ENCODE measurements at regions not wholly inside any gene's neighbourhood (a gene's known extent, or its start where the extent isn't known, plus 50 kb on each side); places are given as distances from the start of the nearest gene placed in this dataset.

- H3K4me1 Mint-ChIP-seq (ENCODE audit: low read depth) = no peaks in the 10 kb centered on the region
- H3K9me3 Mint-ChIP-seq = no peaks in the 10 kb centered on the region
- H3K4me3 Mint-ChIP-seq = no peak overlapping the region
- no peaks in the 10 kb centered on the region for H3K36me3 Mint-ChIP-seq
- peaks cover 14% of the 10 kb centered on the region for H3K27me3 Mint-ChIP-seq
- intact Hi-C loops (cut with micrococcal nuclease) = no loop called here
- DNase-seq = no peak
- H3K27ac Mint-ChIP-seq = no peak overlapping the region
- CTCF ChIA-PET = no interaction called here
- POLR2A ChIA-PET = no interaction called here
Measured at GRCh38 chr6:134689177-134689576, 260.7 kb downstream of the ALDH8A1 start.

- Mint-ChIP-seq H3K4me3 (no peak overlapping the region), H3K4me1 (ENCODE audit: low read depth) (no peaks in the 10 kb centered on the region), H3K36me3 (no peaks in the 10 kb centered on the region), H3K27me3 (peaks cover 7% of the 10 kb centered on the region), H3K9me3 (no peaks in the 10 kb centered on the region), H3K27ac (no peak overlapping the region)
- CTCF ChIA-PET = no interaction called here
- intact Hi-C loops (cut with micrococcal nuclease) = no loop called here
- no peak for DNase-seq
- POLR2A ChIA-PET = no interaction called here
Measured at GRCh38 chr6:134686071-134686470, 263.8 kb downstream of the ALDH8A1 start.

GRCh38 chr6:134684423-134684795 is 265.5 kb downstream of the ALDH8A1 start:
- no peak overlapping the region for H3K27ac Mint-ChIP-seq
- intact Hi-C loops (cut with micrococcal nuclease) = no loop called here
- no peaks in the 10 kb centered on the region for H3K9me3 Mint-ChIP-seq
- no peaks in the 10 kb centered on the region for H3K27me3 Mint-ChIP-seq
- POLR2A ChIA-PET = no interaction called here
- CTCF ChIA-PET = no interaction called here
- no peak overlapping the region for H3K4me3 Mint-ChIP-seq
- DNase-seq = no peak
- H3K36me3 Mint-ChIP-seq = no peaks in the 10 kb centered on the region
- no peaks in the 10 kb centered on the region for H3K4me1 Mint-ChIP-seq (ENCODE audit: low read depth)

GRCh38 chr6:134683783-134684422 is 266.0 kb downstream of the ALDH8A1 start:
- no peaks in the 10 kb centered on the region for H3K36me3 Mint-ChIP-seq
- no peak overlapping the region for H3K27ac Mint-ChIP-seq
- no peaks in the 10 kb centered on the region for H3K4me1 Mint-ChIP-seq (ENCODE audit: low read depth)
- ChIA-PET CTCF (interaction anchor here (1.1 kb wide), 1 partner anchor 199 kb away, joined by 3 read pairs; no protein-coding TSS in a partner anchor), POLR2A (no interaction called here)
- no peak for DNase-seq
- no peaks in the 10 kb centered on the region for H3K27me3 Mint-ChIP-seq
- intact Hi-C loops (cut with micrococcal nuclease) = no loop called here
- H3K9me3 Mint-ChIP-seq = no peaks in the 10 kb centered on the region
- no peak overlapping the region for H3K4me3 Mint-ChIP-seq

- DNase-seq = no peak
- no peak overlapping the region for H3K27ac Mint-ChIP-seq
- no peaks in the 10 kb centered on the region for H3K36me3 Mint-ChIP-seq
- POLR2A ChIA-PET = no interaction called here
- intact Hi-C loops (cut with micrococcal nuclease) = no loop called here
- H3K4me1 Mint-ChIP-seq (ENCODE audit: low read depth) = no peaks in the 10 kb centered on the region
- no peak overlapping the region for H3K4me3 Mint-ChIP-seq
- H3K27me3 Mint-ChIP-seq = no peaks in the 10 kb centered on the region
- no peaks in the 10 kb centered on the region for H3K9me3 Mint-ChIP-seq
- CTCF ChIA-PET = no interaction called here
Measured at GRCh38 chr6:134680433-134680832, 269.5 kb downstream of the ALDH8A1 start.

- ChIA-PET CTCF (no interaction called here), POLR2A (no interaction called here)
- no peaks in the 10 kb centered on the region for H3K27me3 Mint-ChIP-seq
- H3K9me3 Mint-ChIP-seq = no peaks in the 10 kb centered on the region
- intact Hi-C loops (cut with micrococcal nuclease) = no loop called here
- no peak overlapping the region for H3K4me3 Mint-ChIP-seq
- no peaks in the 10 kb centered on the region for H3K4me1 Mint-ChIP-seq (ENCODE audit: low read depth)
- H3K36me3 Mint-ChIP-seq = no peaks in the 10 kb centered on the region
- no peak overlapping the region for H3K27ac Mint-ChIP-seq
- no peak for DNase-seq
Measured at GRCh38 chr6:134680021-134680420, 269.9 kb downstream of the ALDH8A1 start.

GRCh38 chr6:134678436-134678889 is 271.4 kb downstream of the ALDH8A1 start:
- no peaks in the 10 kb centered on the region for H3K27me3 Mint-ChIP-seq
- H3K4me3 Mint-ChIP-seq = no peak overlapping the region
- ChIA-PET POLR2A (no interaction called here), CTCF (no interaction called here)
- intact Hi-C loops (cut with micrococcal nuclease) = no loop called here
- H3K36me3 Mint-ChIP-seq = no peaks in the 10 kb centered on the region
- no peaks in the 10 kb centered on the region for H3K4me1 Mint-ChIP-seq (ENCODE audit: low read depth)
- H3K9me3 Mint-ChIP-seq = no peaks in the 10 kb centered on the region
- DNase-seq = no peak
- no peak overlapping the region for H3K27ac Mint-ChIP-seq

GRCh38 chr6:134676307-134677281 is 273.3 kb downstream of the ALDH8A1 start:
- no peak overlapping the region for H3K27ac Mint-ChIP-seq
- DNase-seq = no peak
- H3K9me3 Mint-ChIP-seq = no peaks in the 10 kb centered on the region
- H3K27me3 Mint-ChIP-seq = no peaks in the 10 kb centered on the region
- CTCF ChIA-PET = no interaction called here
- peaks cover 3% of the 10 kb centered on the region for H3K4me1 Mint-ChIP-seq (ENCODE audit: low read depth)
- no peaks in the 10 kb centered on the region for H3K36me3 Mint-ChIP-seq
- POLR2A ChIA-PET = no interaction called here
- intact Hi-C loops (cut with micrococcal nuclease) = no loop called here
- H3K4me3 Mint-ChIP-seq = no peak overlapping the region

- Mint-ChIP-seq H3K9me3 (no peaks in the 10 kb centered on the region), H3K27ac (no peak overlapping the region), H3K4me1 (ENCODE audit: low read depth) (peaks cover 3% of the 10 kb centered on the region), H3K27me3 (no peaks in the 10 kb centered on the region), H3K4me3 (no peak overlapping the region), H3K36me3 (no peaks in the 10 kb centered on the region)
- ChIA-PET CTCF (no interaction called here), POLR2A (no interaction called here)
- intact Hi-C loops (cut with micrococcal nuclease) = no loop called here
- DNase-seq = no peak
Measured at GRCh38 chr6:134675110-134676054, 274.5 kb downstream of the ALDH8A1 start.

- Mint-ChIP-seq H3K36me3 (no peaks in the 10 kb centered on the region), H3K27me3 (no peaks in the 10 kb centered on the region), H3K9me3 (no peaks in the 10 kb centered on the region), H3K4me3 (no peak overlapping the region), H3K27ac (no peak overlapping the region), H3K4me1 (ENCODE audit: low read depth) (peaks cover 3% of the 10 kb centered on the region)
- ChIA-PET POLR2A (no interaction called here), CTCF (no interaction called here)
- DNase-seq = no peak
- intact Hi-C loops (cut with micrococcal nuclease) = no loop called here
Measured at GRCh38 chr6:134674562-134674961, 275.3 kb downstream of the ALDH8A1 start.

- Mint-ChIP-seq H3K4me1 (ENCODE audit: low read depth) (peaks cover 3% of the 10 kb centered on the region), H3K27ac (no peak overlapping the region), H3K4me3 (no peak overlapping the region), H3K9me3 (no peaks in the 10 kb centered on the region), H3K27me3 (no peaks in the 10 kb centered on the region), H3K36me3 (no peaks in the 10 kb centered on the region)
- intact Hi-C loops (cut with micrococcal nuclease) = no loop called here
- POLR2A ChIA-PET = no interaction called here
- no peak for DNase-seq
- CTCF ChIA-PET = interaction anchor here (0.5 kb wide), 1 partner anchor 333 kb away, joined by 3 read pairs; no protein-coding TSS in a partner anchor
Measured at GRCh38 chr6:134669485-134669884, 280.4 kb downstream of the ALDH8A1 start.

GRCh38 chr6:134667111-134667510 is 282.8 kb downstream of the ALDH8A1 start:
- H3K9me3 Mint-ChIP-seq = no peaks in the 10 kb centered on the region
- H3K27me3 Mint-ChIP-seq = no peaks in the 10 kb centered on the region
- DNase-seq = no peak
- intact Hi-C loops (cut with micrococcal nuclease) = no loop called here
- CTCF ChIA-PET = no interaction called here
- H3K27ac Mint-ChIP-seq = no peak overlapping the region
- no peak overlapping the region for H3K4me3 Mint-ChIP-seq
- H3K4me1 Mint-ChIP-seq (ENCODE audit: low read depth) = no peaks in the 10 kb centered on the region
- POLR2A ChIA-PET = no interaction called here
- no peaks in the 10 kb centered on the region for H3K36me3 Mint-ChIP-seq
